Retinal pigment epithelial cell (primary cell): ENCODE measurements at regions not wholly inside any gene's neighbourhood (a gene's known extent, or its start where the extent isn't known, plus 50 kb on each side); places are given as distances from the start of the nearest gene placed in this dataset.
"Not testable (repeated sequence)": the region's sequence is repeated elsewhere in the genome, so short reads cannot be mapped to it uniquely, and the experiment has no call there.

Experiments
- DNase-seq: peaks from one replicate; pipeline ENCODE4 v3.0.0-alpha.2; 2010; ENCODE audit warnings: low read depth
- H3K4me3 ChIP-seq: 2 replicates; pipeline ENCODE4 v1.5.1; 2011; ENCODE audit warnings: mild to moderate bottlenecking, low read length, control low read depth, moderate library complexity
- CTCF ChIP-seq: conservative IDR thresholded peaks from 2 replicates; pipeline ENCODE4 v1.5.1; 2011; ENCODE audit warnings: low read depth, low read length, control low read depth, inconsistent platforms

GRCh38 chr1:194362327-194362726 lies 1175.9 kb upstream of the B3GALT2 start:
- TF ChIP-seq CTCF = no peak
- no peak overlapping the region for H3K4me3 ChIP-seq
- DNase-seq = no peak

GRCh38 chr1:194361374-194362131 lies 1175.1 kb upstream of the B3GALT2 start:
- H3K4me3 ChIP-seq = no peak overlapping the region
- DNase-seq = no peak
- no peak for TF ChIP-seq CTCF

- TF ChIP-seq CTCF = no peak
Observed at GRCh38 chr1:194358208-194358581, 1171.8 kb upstream of the B3GALT2 start.

GRCh38 chr1:194357573-194358207 lies 1171.3 kb upstream of the B3GALT2 start:
- not testable (repeated sequence) for H3K4me3 ChIP-seq, DNase-seq

More at GRCh38 chr1:194358208-194358581, 1171.8 kb upstream of the B3GALT2 start:
- no peak for DNase-seq
- no peak overlapping the region for H3K4me3 ChIP-seq

GRCh38 chr1:194355488-194356106 lies 1169.2 kb upstream of the B3GALT2 start:
- no peak for DNase-seq
- no peak for TF ChIP-seq CTCF
- H3K4me3 ChIP-seq = no peak overlapping the region

GRCh38 chr1:194353121-194353520 lies 1166.7 kb upstream of the B3GALT2 start:
- no peak for DNase-seq
- no peak overlapping the region for H3K4me3 ChIP-seq
- TF ChIP-seq CTCF = no peak

- no peak for TF ChIP-seq CTCF
Observed at GRCh38 chr1:194347200-194347599, 1160.8 kb upstream of the B3GALT2 start.

More at GRCh38 chr1:194347200-194347599, 1160.8 kb upstream of the B3GALT2 start:
- no peak for DNase-seq
- no peak overlapping the region for H3K4me3 ChIP-seq
